H9 (cell line): ENCODE measurements at regions not wholly inside any gene's neighbourhood (a gene's known extent, or its start where the extent isn't known, plus 50 kb on each side); places are given as distances from the start of the nearest gene placed in this dataset.

Experiments used
- DNase-seq: peaks from one replicate; pipeline ENCODE4 v3.0.0-alpha.2; 2017
- H2AFZ ChIP-seq: one replicate; pipeline ENCODE4 v1.6.1; 2013; ENCODE audit warnings: mild to moderate bottlenecking, low read length, control low read depth, moderate library complexity
- H2AK5ac ChIP-seq: 2 replicates; pipeline ENCODE4 v1.6.1; 2013; ENCODE audit warnings: low read length, control low read depth, mixed read lengths; ENCODE audit not compliant: insufficient read length
- H2BK120ac ChIP-seq: one replicate; pipeline ENCODE4 v1.6.1; 2013; ENCODE audit warnings: low read depth, mild to moderate bottlenecking, low read length, control low read depth, inconsistent platforms; ENCODE audit not compliant: poor library complexity, severe bottlenecking
- H2BK12ac ChIP-seq: 2 replicates; pipeline ENCODE4 v1.6.1; 2013; ENCODE audit warnings: low read length, control low read depth, mixed read lengths, low read depth; ENCODE audit not compliant: insufficient read length
- H2BK15ac ChIP-seq: 2 replicates; pipeline ENCODE4 v1.6.1; 2013; ENCODE audit warnings: low read depth, low read length, control low read depth
- H2BK20ac ChIP-seq: one replicate; pipeline ENCODE4 v1.6.1; 2013; ENCODE audit warnings: low read depth, mild to moderate bottlenecking, low read length, control low read depth, inconsistent platforms; ENCODE audit not compliant: poor library complexity, severe bottlenecking
- H2BK5ac ChIP-seq: 2 replicates; pipeline ENCODE4 v1.6.1; 2013; ENCODE audit warnings: low read length, control low read depth, mixed read lengths; ENCODE audit not compliant: insufficient read length
- H3K14ac ChIP-seq: 2 replicates; pipeline ENCODE4 v1.6.1; 2013; ENCODE audit warnings: low read length, control low read depth; ENCODE audit not compliant: insufficient read depth
- H3K18ac ChIP-seq: 2 replicates; pipeline ENCODE4 v1.6.1; 2013; ENCODE audit warnings: low read depth, mild to moderate bottlenecking, mixed read lengths, low read length, control low read depth; ENCODE audit not compliant: insufficient read length
- H3K23ac ChIP-seq: 2 replicates; pipeline ENCODE4 v1.6.1; 2013; ENCODE audit warnings: low read length, control low read depth, mixed read lengths, low read depth; ENCODE audit not compliant: insufficient read length
- H3K23me2 ChIP-seq: 2 replicates; pipeline ENCODE4 v1.6.1; 2013; ENCODE audit warnings: low read depth, mild to moderate bottlenecking, mixed read lengths, low read length, control low read depth; ENCODE audit not compliant: insufficient read length, poor library complexity, severe bottlenecking
- H3K27ac ChIP-seq: 2 replicates; pipeline ENCODE4 v1.5.1; 2013; ENCODE audit warnings: low read length, control low read depth, mixed read lengths, low read depth; ENCODE audit not compliant: insufficient read length
- H3K27me3 ChIP-seq: 2 replicates; pipeline ENCODE4 v1.6.1; 2013; ENCODE audit warnings: low read length, control low read depth, inconsistent platforms; ENCODE audit not compliant: insufficient read depth
- H3K4ac ChIP-seq: 2 replicates; pipeline ENCODE4 v1.6.1; 2013; ENCODE audit warnings: low read depth, mild to moderate bottlenecking, control low read depth, inconsistent platforms, low read length, moderate library complexity
- H3K4me1 ChIP-seq: 2 replicates; pipeline ENCODE4 v1.6.1; 2013; ENCODE audit warnings: low read length, control low read depth, inconsistent platforms; ENCODE audit not compliant: insufficient read depth
- H3K4me2 ChIP-seq: 2 replicates; pipeline ENCODE4 v1.6.1; 2013; ENCODE audit warnings: low read length, control low read depth, mixed read lengths; ENCODE audit not compliant: insufficient read length, insufficient read depth
- H3K56ac ChIP-seq: 2 replicates; pipeline ENCODE4 v1.6.1; 2013; ENCODE audit warnings: low read depth, mild to moderate bottlenecking, mixed read lengths, low read length, control low read depth; ENCODE audit not compliant: insufficient read length
- H3K79me1 ChIP-seq: 2 replicates; pipeline ENCODE4 v1.6.1; 2013; ENCODE audit warnings: low read depth, mild to moderate bottlenecking, moderate library complexity, low read length, control low read depth, inconsistent platforms; ENCODE audit not compliant: insufficient read depth, poor library complexity, severe bottlenecking
- H3K79me2 ChIP-seq: 2 replicates; pipeline ENCODE4 v1.6.1; 2013; ENCODE audit warnings: low read length, control low read depth, inconsistent platforms; ENCODE audit not compliant: insufficient read depth
- H3K9ac ChIP-seq: 2 replicates; pipeline ENCODE4 v1.6.1; 2013; ENCODE audit warnings: low read length, control low read depth, mixed read lengths; ENCODE audit not compliant: insufficient read length; ENCODE audit errors: extremely low read depth
- H3K9me3 ChIP-seq: one replicate; pipeline ENCODE4 v1.6.1; 2013; ENCODE audit warnings: low read depth, low read length, inconsistent platforms; ENCODE audit not compliant: control insufficient read depth
- H3T11ph ChIP-seq: one replicate; pipeline ENCODE4 v1.6.1; 2013; ENCODE audit warnings: mild to moderate bottlenecking, low read length, control low read depth, inconsistent platforms
- H4K20me1 ChIP-seq: one replicate; pipeline ENCODE4 v1.6.1; 2013; ENCODE audit not compliant: control insufficient read depth, insufficient read length, insufficient read depth
- H4K5ac ChIP-seq: 2 replicates; pipeline ENCODE4 v1.6.1; 2013; ENCODE audit warnings: low read depth, mild to moderate bottlenecking, mixed read lengths, low read length, control low read depth; ENCODE audit not compliant: insufficient read length
- H4K8ac ChIP-seq: replicated peaks from 2 replicates; pipeline ENCODE4 v1.6.1; 2013; ENCODE audit warnings: low read length, control low read depth, mixed read lengths, low read depth; ENCODE audit not compliant: insufficient read length
- H4K91ac ChIP-seq: 2 replicates; pipeline ENCODE4 v1.6.1; 2013; ENCODE audit warnings: low read depth, mild to moderate bottlenecking, moderate library complexity, mixed read lengths, low read length, control low read depth; ENCODE audit not compliant: insufficient read length
- H3K27ac Mint-ChIP-seq, 3 experiments: 2 replicates in 2 of 3; 3 replicates in 1 of 3; pipeline ENCODE4 v1.8.0; 2020 to 2021; ENCODE audit warnings: mixed read lengths in 3 of 3, mild to moderate bottlenecking in 1 of 3, moderate library complexity in 1 of 3
- H3K27me3 Mint-ChIP-seq: 2 replicates; pipeline ENCODE4 v1.8.0; 2021; ENCODE audit warnings: low read depth, mild to moderate bottlenecking, moderate library complexity, mixed read lengths
- H3K36me3 Mint-ChIP-seq, 3 experiments: 2 replicates in 2 of 3; 3 replicates in 1 of 3; pipeline ENCODE4 v1.8.0; 2020 to 2021; ENCODE audit warnings: low read depth in 3 of 3, mixed read lengths in 3 of 3; ENCODE audit not compliant: insufficient read depth in 1 of 3
- H3K4me1 Mint-ChIP-seq, 2 experiments: 2 replicates each; pipeline ENCODE4 v1.8.0; 2020; ENCODE audit warnings: mixed read lengths in 2 of 2
- H3K4me3 Mint-ChIP-seq, 2 experiments: 2 replicates in 1 of 2; 3 replicates in 1 of 2; pipeline ENCODE4 v1.8.0; 2020 to 2021; ENCODE audit warnings: mild to moderate bottlenecking in 2 of 2, mixed read lengths in 2 of 2, moderate library complexity in 1 of 2
- H3K9me3 Mint-ChIP-seq, 2 experiments: 2 replicates in 1 of 2; 3 replicates in 1 of 2; pipeline ENCODE4 v1.8.0; 2020; ENCODE audit warnings: mild to moderate bottlenecking in 2 of 2, mixed read lengths in 2 of 2, moderate library complexity in 1 of 2
- CTCF ChIP-seq: fragments of 200-600 bp; sonication (generic); conservative IDR thresholded peaks from 3 replicates; pipeline ENCODE4 v1.8.0; 2021; ENCODE audit warnings: antibody characterized with exemption, mild to moderate bottlenecking
- WGBS: extraction: QIAGEN DNeasy Blood & Tissue Kit; methylation state at CpG from one replicate; pipeline ENCODE4 v1.1.7; 2013; ENCODE audit warnings: missing lambda C conversion rate, low lambda C conversion rate, mixed read lengths; ENCODE audit not compliant: insufficient read length; ENCODE audit errors: extremely low coverage; 5-methylcytosine and 5-hydroxymethylcytosine counted together

GRCh38 chr5:103428411-103428871 is 134.1 kb downstream of the NUDT12 start:
- Mint-ChIP-seq H3K36me3 (no peaks in the 10 kb centered on the region), H3K27ac (peak overlapping the region in 1 of 3 experiments; percentile 48; a peak in 1 of 7 replicates), H3K27me3 (no peaks in the 10 kb centered on the region), H3K4me3 (no peak overlapping the region), H3K4me1 (peaks cover 5 to 6% of the 10 kb centered on the region in 2 experiments; a peak in 3 of 4 replicates), H3K9me3 (no peaks in the 10 kb centered on the region)
- Histone ChIP-seq H4K5ac (no peak overlapping the region), H2BK15ac (no peak overlapping the region), H4K8ac (no peak overlapping the region), H3K23me2 (no peaks in the 10 kb centered on the region), H3K56ac (no peak overlapping the region), H4K91ac (no peak overlapping the region), H3K9me3 (no peaks in the 10 kb centered on the region), H2BK120ac (no peak overlapping the region), H2BK20ac (no peak overlapping the region), H4K20me1 (no peaks in the 10 kb centered on the region), H2AK5ac (no peak overlapping the region), H3K27me3 (no peaks in the 10 kb centered on the region), H3T11ph (no peak overlapping the region), H3K79me2 (no peaks in the 10 kb centered on the region), H3K79me1 (no peaks in the 10 kb centered on the region), H2AFZ (no peak overlapping the region), H3K4ac (no peak overlapping the region), H3K23ac (no peak overlapping the region), H2BK12ac (no peak overlapping the region), H3K4me1 (peaks cover 3% of the 10 kb centered on the region; the same call in 1 of the 2 replicates), H3K27ac (no peak overlapping the region), H2BK5ac (no peak overlapping the region), H3K14ac (no peak overlapping the region), H3K18ac (no peak overlapping the region), H3K9ac (no peak overlapping the region), H3K4me2 (no peak overlapping the region)
- DNase-seq = no peak
- TF ChIP-seq CTCF = no peak
- WGBS = no CpG with 5 or more reads among the region's 6 CpGs
